Activated CD4-positive, alpha-beta T cell treated with anti-CD3 and anti-CD28 coated beads, Interleukin-2, amount 10 ng/mL, durations not matched to agents 24 days and 14 days (primary cell): ENCODE measurements at regions not wholly inside any gene's neighbourhood (a gene's known extent, or its start where the extent isn't known, plus 50 kb on each side); places are given as distances from the start of the nearest gene placed in this dataset.
"Not testable (repeated sequence)": the region's sequence is repeated elsewhere in the genome, so short reads cannot be mapped to it uniquely, and the experiment has no call there.

Experiments
- DNase-seq: peaks from one replicate; pipeline ENCODE4 v3.0.0; 2022
- H3K27ac Mint-ChIP-seq: one replicate; pipeline ENCODE4 v1.8.0; 2022; ENCODE audit warnings: mild to moderate bottlenecking, mixed read lengths
- H3K27me3 Mint-ChIP-seq: one replicate; pipeline ENCODE4 v1.8.0; 2022; ENCODE audit warnings: mixed read lengths
- H3K36me3 Mint-ChIP-seq: one replicate; pipeline ENCODE4 v1.8.0; 2022; ENCODE audit warnings: low read depth, mild to moderate bottlenecking, mixed read lengths
- H3K4me1 Mint-ChIP-seq: one replicate; pipeline ENCODE4 v1.8.0; 2021; ENCODE audit warnings: mixed read lengths
- H3K4me3 Mint-ChIP-seq: one replicate; pipeline ENCODE4 v1.8.0; 2022; ENCODE audit warnings: mild to moderate bottlenecking, moderate library complexity, mixed read lengths
- H3K9me3 Mint-ChIP-seq: one replicate; pipeline ENCODE4 v1.8.0; 2021; ENCODE audit warnings: mixed read lengths
- intact Hi-C: fragments of 100-400 bp; cut with micrococcal nuclease; formaldehyde crosslinking; loops from one replicate; pipeline ENCODE4 v1.15.1; 2023

DNA sequence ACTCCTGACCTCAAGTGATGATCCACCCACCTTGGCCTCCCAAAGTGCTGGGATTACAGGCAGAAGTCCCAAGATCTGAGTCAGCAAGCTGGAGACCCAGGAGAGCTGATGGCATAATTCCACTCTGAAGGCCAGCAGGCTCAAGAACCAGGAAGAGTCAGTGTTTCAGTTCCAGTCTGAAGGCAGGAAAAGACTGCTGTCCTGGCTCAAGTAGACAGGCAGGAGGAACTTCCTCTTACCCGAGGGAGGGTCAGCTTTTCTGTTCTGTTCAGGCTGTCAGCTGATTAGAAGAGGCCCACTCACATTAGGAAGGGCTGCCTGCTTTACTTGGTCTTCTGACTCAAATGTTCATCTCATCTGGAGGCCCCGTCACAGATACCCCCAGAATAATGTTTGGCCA is 206.0 kb upstream of the MYL2 start:
- no peaks in the 10 kb centered on the region for H3K27me3 Mint-ChIP-seq
- no peak for DNase-seq
- H3K4me3 Mint-ChIP-seq = no peak overlapping the region
- intact Hi-C loops = no loop called here
- no peak overlapping the region for H3K27ac Mint-ChIP-seq
- no peaks in the 10 kb centered on the region for H3K36me3 Mint-ChIP-seq
- H3K9me3 Mint-ChIP-seq = no peaks in the 10 kb centered on the region
- no peaks in the 10 kb centered on the region for H3K4me1 Mint-ChIP-seq

- DNase-seq = no peak
- Mint-ChIP-seq H3K9me3 (no peaks in the 10 kb centered on the region), H3K4me1 (no peaks in the 10 kb centered on the region), H3K27ac (no peak overlapping the region), H3K36me3 (no peaks in the 10 kb centered on the region), H3K4me3 (no peak overlapping the region), H3K27me3 (peaks cover 3% of the 10 kb centered on the region)
- intact Hi-C loops = no loop called here
These were observed 203.8 kb upstream of the MYL2 start for GRCh38 chr12:111124183-111124582.

DNA sequence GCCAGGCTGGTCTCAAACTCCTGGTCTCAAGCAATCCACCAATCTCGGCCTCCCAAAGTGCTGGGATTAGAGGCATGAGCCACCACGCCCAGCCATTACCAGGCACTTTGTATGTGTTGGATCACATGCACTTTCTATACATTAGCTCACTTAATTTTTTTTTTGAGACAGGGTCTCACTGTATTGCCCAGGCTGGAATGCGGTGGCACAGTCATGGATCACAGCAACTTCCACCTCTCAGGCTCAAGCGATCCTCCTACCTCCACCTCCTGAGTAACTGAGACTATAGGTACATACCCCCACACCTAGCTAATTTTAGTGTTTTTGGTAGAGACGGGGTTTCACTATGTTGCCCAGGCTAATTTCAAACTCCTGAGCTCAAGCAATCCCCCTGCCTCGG is 203.0 kb upstream of the MYL2 start:
- no peak overlapping the region for H3K27ac Mint-ChIP-seq

GRCh38 chr12:111122458-111122878 is 202.1 kb upstream of the MYL2 start:
- no peak overlapping the region for H3K4me3 Mint-ChIP-seq
- no peak overlapping the region for H3K27ac Mint-ChIP-seq
- no peak for DNase-seq
- intact Hi-C loops = no loop called here
- no peaks in the 10 kb centered on the region for H3K4me1 Mint-ChIP-seq
- no peaks in the 10 kb centered on the region for H3K9me3 Mint-ChIP-seq
- H3K27me3 Mint-ChIP-seq = peaks cover 3% of the 10 kb centered on the region
- H3K36me3 Mint-ChIP-seq = no peaks in the 10 kb centered on the region

More for the DNA sequence above, 203.0 kb upstream of the MYL2 start:
- H3K36me3 Mint-ChIP-seq = no peaks in the 10 kb centered on the region
- DNase-seq = no peak
- peaks cover 3% of the 10 kb centered on the region for H3K27me3 Mint-ChIP-seq
- intact Hi-C loops = no loop called here
- H3K9me3 Mint-ChIP-seq = no peaks in the 10 kb centered on the region
- H3K4me3 Mint-ChIP-seq = no peak overlapping the region
- H3K4me1 Mint-ChIP-seq = no peaks in the 10 kb centered on the region

- Mint-ChIP-seq H3K4me3 (no peak overlapping the region), H3K27ac (no peak overlapping the region), H3K4me1 (no peaks in the 10 kb centered on the region), H3K27me3 (peaks cover 3% of the 10 kb centered on the region), H3K9me3 (no peaks in the 10 kb centered on the region), H3K36me3 (no peaks in the 10 kb centered on the region)
- DNase-seq = no peak
- intact Hi-C loops = no loop called here
These were observed 201.5 kb upstream of the MYL2 start for GRCh38 chr12:111121840-111122239.

DNA sequence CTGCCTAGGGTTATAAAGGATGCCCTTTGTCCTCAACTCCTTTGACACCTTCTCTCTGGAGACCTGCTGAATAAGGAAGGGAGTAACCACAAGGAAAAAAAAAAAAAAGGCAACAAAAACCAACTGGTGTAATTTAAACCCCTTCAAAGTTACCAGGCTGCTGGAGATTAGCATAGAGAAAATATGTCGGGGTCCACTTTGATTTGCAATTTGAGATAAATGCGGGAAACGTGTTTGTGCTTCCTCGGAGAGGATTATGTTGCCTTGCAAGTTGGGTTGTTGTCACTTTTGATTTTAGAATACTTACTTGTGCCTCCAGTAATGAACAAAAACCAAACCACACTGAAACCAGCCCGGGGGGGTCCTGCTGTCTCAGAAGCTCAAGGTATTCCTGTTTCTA is 200.2 kb upstream of the MYL2 start:
- Mint-ChIP-seq H3K9me3 (peaks cover 4% of the 10 kb centered on the region), H3K4me3 (no peak overlapping the region), H3K27ac (no peak overlapping the region), H3K4me1 (no peaks in the 10 kb centered on the region), H3K27me3 (peaks cover 5% of the 10 kb centered on the region), H3K36me3 (no peaks in the 10 kb centered on the region)
- no peak for DNase-seq
- intact Hi-C loops = no loop called here

DNA sequence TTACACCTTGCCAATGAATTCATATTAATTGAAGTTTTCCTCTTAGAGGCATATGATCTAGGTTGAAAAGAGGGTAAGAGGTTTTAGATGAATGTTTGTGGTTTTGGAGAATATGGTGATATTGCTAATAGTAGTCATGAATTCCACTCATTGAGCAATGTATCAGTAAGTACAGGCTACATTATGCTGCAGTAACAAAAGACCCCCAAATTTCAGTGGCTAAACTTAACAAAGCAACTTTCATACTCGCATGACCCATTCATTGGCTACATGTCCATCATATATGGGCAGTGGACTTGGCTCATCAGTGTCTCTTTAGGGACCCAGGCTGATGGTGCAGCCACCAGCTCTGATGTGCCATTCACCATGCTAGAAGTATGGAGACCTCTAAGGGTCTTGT is 196.6 kb upstream of the MYL2 start:
- Mint-ChIP-seq H3K4me3 (no peak overlapping the region), H3K27ac (no peak overlapping the region), H3K4me1 (no peaks in the 10 kb centered on the region), H3K9me3 (peaks cover 4% of the 10 kb centered on the region), H3K27me3 (peaks cover 5% of the 10 kb centered on the region), H3K36me3 (no peaks in the 10 kb centered on the region)
- DNase-seq = no peak
- intact Hi-C loops = no loop called here

- H3K36me3 Mint-ChIP-seq, H3K27ac Mint-ChIP-seq, intact Hi-C loops, H3K4me3 Mint-ChIP-seq, H3K4me1 Mint-ChIP-seq, H3K9me3 Mint-ChIP-seq, H3K27me3 Mint-ChIP-seq, DNase-seq: not testable (repeated sequence)
These were observed 192.9 kb upstream of the MYL2 start for GRCh38 chr12:111113313-111113712.

- intact Hi-C loops = no loop called here
- H3K4me3 Mint-ChIP-seq = no peak overlapping the region
- H3K36me3 Mint-ChIP-seq = no peaks in the 10 kb centered on the region
- no peak for DNase-seq
- H3K9me3 Mint-ChIP-seq = peaks cover 4% of the 10 kb centered on the region
- no peak overlapping the region for H3K27ac Mint-ChIP-seq
- peaks cover 5% of the 10 kb centered on the region for H3K27me3 Mint-ChIP-seq
- H3K4me1 Mint-ChIP-seq = no peaks in the 10 kb centered on the region
These were observed 192.1 kb upstream of the MYL2 start for GRCh38 chr12:111112311-111113098.

DNA sequence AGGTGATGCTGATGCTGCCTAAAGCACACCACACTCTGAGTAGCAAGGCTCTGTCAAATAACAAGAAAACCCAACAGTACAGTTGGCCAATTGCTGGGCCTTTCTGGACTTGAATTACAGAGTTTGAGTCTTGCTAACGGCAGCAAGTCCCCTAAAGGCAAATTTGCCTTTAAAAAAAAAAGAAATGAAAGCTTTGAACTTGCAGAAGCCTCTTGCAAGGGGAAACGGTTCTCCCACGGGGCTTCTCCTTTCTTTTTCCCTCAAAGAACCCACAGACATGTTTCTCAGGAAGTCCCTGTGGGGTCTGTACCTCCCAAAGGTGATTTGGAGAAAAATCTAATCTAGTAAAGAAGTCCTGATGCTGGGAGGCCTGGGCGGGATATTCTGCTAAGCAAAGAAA is 191.3 kb upstream of the MYL2 start:
- Mint-ChIP-seq H3K27ac (no peak overlapping the region), H3K27me3 (peaks cover 5% of the 10 kb centered on the region), H3K36me3 (no peaks in the 10 kb centered on the region), H3K9me3 (peaks cover 4% of the 10 kb centered on the region), H3K4me1 (no peaks in the 10 kb centered on the region), H3K4me3 (no peak overlapping the region)
- no peak for DNase-seq
- intact Hi-C loops = no loop called here

DNA sequence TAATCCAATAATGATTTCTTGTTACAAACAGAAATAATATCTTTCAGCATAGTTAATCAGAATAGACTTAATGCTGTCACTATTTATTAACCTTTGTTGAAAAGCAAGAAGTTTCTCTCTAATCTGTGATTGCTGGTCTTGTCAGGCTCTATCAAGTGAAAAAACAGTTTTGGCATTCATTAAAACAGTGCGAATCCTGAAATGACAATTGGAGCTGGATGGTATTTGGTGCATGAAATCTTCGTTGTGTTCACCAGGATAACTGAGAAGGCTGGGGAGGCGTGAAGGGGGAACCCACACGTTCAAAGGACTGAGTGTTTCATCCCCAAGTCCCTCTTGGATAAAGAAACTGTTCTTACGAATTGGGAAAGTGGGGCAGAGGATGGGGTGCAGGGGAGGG is 190.2 kb upstream of the MYL2 start:
- Mint-ChIP-seq H3K36me3 (no peaks in the 10 kb centered on the region), H3K4me1 (no peaks in the 10 kb centered on the region), H3K27me3 (peaks cover 3% of the 10 kb centered on the region), H3K4me3 (no peak overlapping the region), H3K27ac (no peak overlapping the region), H3K9me3 (no peaks in the 10 kb centered on the region)
- DNase-seq = no peak
- intact Hi-C loops = no loop called here

- H3K4me3 Mint-ChIP-seq = no peak overlapping the region
- intact Hi-C loops = no loop called here
- no peak for DNase-seq
- H3K27ac Mint-ChIP-seq = no peak overlapping the region
- H3K9me3 Mint-ChIP-seq = no peaks in the 10 kb centered on the region
- no peaks in the 10 kb centered on the region for H3K4me1 Mint-ChIP-seq
- peaks cover 5% of the 10 kb centered on the region for H3K27me3 Mint-ChIP-seq
- no peaks in the 10 kb centered on the region for H3K36me3 Mint-ChIP-seq
These were observed 188.3 kb upstream of the MYL2 start for GRCh38 chr12:111108726-111109125.

DNA sequence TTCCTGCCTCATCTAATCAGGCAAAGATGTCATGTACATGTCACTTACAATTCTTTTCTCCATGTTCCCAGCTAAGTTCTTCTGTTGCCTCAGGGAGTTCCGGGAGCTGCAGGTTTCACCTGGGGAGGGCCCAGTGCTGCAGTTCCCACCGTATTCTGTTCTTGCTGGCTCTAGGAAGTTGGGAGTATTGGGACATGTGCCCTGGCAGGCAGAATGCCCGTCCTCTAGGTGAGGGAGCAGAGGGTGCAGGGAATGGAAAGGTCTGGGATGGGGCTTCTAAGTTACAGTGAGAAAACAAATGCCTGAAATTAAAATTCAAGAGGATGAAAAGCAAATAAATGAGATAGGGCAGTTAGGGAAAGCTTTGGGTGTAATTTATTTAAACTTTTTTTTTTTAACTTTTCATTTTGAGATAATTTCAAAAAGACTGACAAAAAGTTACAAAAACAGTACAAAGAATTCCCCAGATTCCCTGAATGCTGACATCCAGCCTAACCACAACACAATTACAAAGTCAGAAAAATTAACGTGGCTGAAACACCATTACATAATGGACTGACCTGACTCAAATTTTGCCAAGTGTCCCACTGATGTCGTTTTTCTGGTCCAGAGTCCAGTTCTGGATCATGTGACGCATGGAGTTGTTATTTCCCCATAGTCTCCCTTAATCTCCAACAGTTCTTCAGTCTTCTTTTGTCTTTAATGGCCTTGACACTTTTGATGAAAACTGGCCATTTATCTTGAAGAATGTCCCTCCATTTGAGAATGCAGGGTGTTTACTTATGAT is 187.2 kb upstream of the MYL2 start:
- H3K9me3 Mint-ChIP-seq = no peaks in the 10 kb centered on the region
- no peaks in the 10 kb centered on the region for H3K4me1 Mint-ChIP-seq
- H3K27me3 Mint-ChIP-seq = peaks cover 6% of the 10 kb centered on the region
- no peaks in the 10 kb centered on the region for H3K36me3 Mint-ChIP-seq
- intact Hi-C loops = no loop called here
- no peak for DNase-seq
- H3K4me3 Mint-ChIP-seq = no peak overlapping the region
- H3K27ac Mint-ChIP-seq = no peak overlapping the region

DNA sequence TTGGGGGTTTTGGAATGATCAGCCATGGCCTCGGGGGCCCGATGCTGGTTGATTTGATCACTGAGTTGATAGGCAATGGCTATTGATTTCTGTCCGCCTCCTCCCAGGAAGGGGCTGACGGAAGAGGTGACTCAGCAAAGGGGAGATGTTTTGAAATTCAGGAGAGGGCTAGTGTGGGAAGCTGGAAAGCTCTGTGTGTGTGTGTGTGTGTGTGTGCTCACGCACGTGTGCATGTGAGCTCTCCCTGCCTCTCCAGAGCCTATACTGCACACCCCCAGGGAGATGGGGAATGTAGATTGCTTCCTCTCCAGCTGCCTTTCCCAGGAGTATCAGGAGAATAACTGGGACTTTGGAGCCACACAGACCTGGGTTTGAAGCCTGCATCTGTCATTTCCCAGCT is 184.9 kb upstream of the MYL2 start:
- H3K27ac Mint-ChIP-seq = no peak overlapping the region
- intact Hi-C loops = no loop called here
- no peak for DNase-seq
- no peaks in the 10 kb centered on the region for H3K9me3 Mint-ChIP-seq
- H3K27me3 Mint-ChIP-seq = peaks cover 7% of the 10 kb centered on the region
- H3K36me3 Mint-ChIP-seq = no peaks in the 10 kb centered on the region
- H3K4me1 Mint-ChIP-seq = no peaks in the 10 kb centered on the region
- H3K4me3 Mint-ChIP-seq = no peak overlapping the region
